SK-N-MC (cell line): ENCODE measurements at regions not wholly inside any gene's neighbourhood (a gene's known extent, or its start where the extent isn't known, plus 50 kb on each side); places are given as distances from the start of the nearest gene placed in this dataset.

Source experiments
- EZH2 ChIP-seq: fragments of 200-600 bp; sonication (generic); IDR thresholded peaks from one replicate; pipeline ENCODE4 v1.6.1; 2017; ENCODE audit warnings: antibody characterized with exemption
- POLR2AphosphoS5 ChIP-seq: IDR thresholded peaks from 2 replicates; pipeline ENCODE4 v1.6.1; 2012; ENCODE audit warnings: mild to moderate bottlenecking, low read depth, low read length, borderline replicate concordance

GRCh38 chr5:45189481-45189880 is 380.7 kb downstream of the MRPS30 start:
- TF ChIP-seq POLR2AphosphoS5, result no peak
- no peak for TF ChIP-seq EZH2
